Esophagus squamous epithelium (tissue), 5 donors: ENCODE measurements at regions not wholly inside any gene's neighbourhood (a gene's known extent, or its start where the extent isn't known, plus 50 kb on each side); places are given as distances from the start of the nearest gene placed in this dataset.

Source experiments
- DNase-seq: peaks from one replicate; lab custom pipeline; 2025; lab: John Stamatoyannopoulos, UW
- H3K27ac ChIP-seq, 4 donors: fragments of 200-600 bp; sonication (generic); one replicate each; pipeline ENCODE4 v1.5.1; 2016 to 2019; ENCODE audit warnings: mild to moderate bottlenecking in 1 of 4
- H3K27me3 ChIP-seq, 4 donors: fragments of 200-600 bp; sonication (generic); 1 replicate in 3 of 4; 2 replicates in 1 of 4; pipeline versions ENCODE4 v1.5.1 to v1.6.0; 2017 to 2021; ENCODE audit warnings: antibody characterized with exemption in 1 of 4
- H3K36me3 ChIP-seq, 3 donors: fragments of 200-600 bp; sonication (generic); one replicate each; pipeline ENCODE4 v1.5.1; 2016 to 2019
- H3K4me1 ChIP-seq, 3 donors: fragments of 200-600 bp; sonication (generic); one replicate each; pipeline ENCODE4 v1.5.1; 2017 to 2019
- H3K4me3 ChIP-seq, 4 donors: fragments of 200-600 bp; sonication (generic); 1 replicate in 3 of 4; 2 replicates in 1 of 4; pipeline ENCODE4 v1.5.1; 2016 to 2019; ENCODE audit warnings: mild to moderate bottlenecking in 2 of 4, moderate library complexity in 1 of 4
- H3K9me3 ChIP-seq, 3 donors: fragments of 200-600 bp; sonication (generic); one replicate each; pipeline ENCODE4 v1.5.1; 2016 to 2019
- CTCF ChIP-seq, 6 experiments: fragments of 450-650 bp in 4 of 6; fragments of 200-600 bp in 2 of 6; sonication (generic) in 2 of 6; IDR thresholded peaks; one replicate each; pipeline ENCODE4 v1.5.1; 2016 to 2019; ENCODE audit warnings: antibody characterized with exemption in 6 of 6, mild to moderate bottlenecking in 4 of 6, moderate library complexity in 4 of 6
- POLR2A ChIP-seq, 4 donors: fragments of 450-650 bp; IDR thresholded peaks; one replicate each; pipeline ENCODE4 v1.6.1; 2017; ENCODE audit warnings: antibody characterized with exemption in 4 of 4, mild to moderate bottlenecking in 4 of 4, moderate library complexity in 3 of 4
- WGBS, 2 donors: methylation state at CpG; one replicate each; pipeline ENCODE4 v1.1.5; 2018; 5-methylcytosine and 5-hydroxymethylcytosine counted together
- intact Hi-C: fragments of 100-400 bp; cut with DNase I; formaldehyde crosslinking; loops from one replicate; pipeline ENCODE4 v1.15.0; 2022
- donor health status: DM: yes; HTN: yes; CAD: no.

- Histone ChIP-seq H3K4me1 (peaks cover 0 to 21% (median 0%) of the 10 kb centered on the region in 3 donors), H3K4me3 (no peak overlapping the region), H3K27ac (no peak overlapping the region), H3K27me3 (no peaks in the 10 kb centered on the region), H3K9me3 (no peaks in the 10 kb centered on the region), H3K36me3 (no peaks in the 10 kb centered on the region)
- TF ChIP-seq CTCF (IDR thresholded peaks at IDR 0.05) (no peak), POLR2A (IDR thresholded peaks at IDR 0.05) (no peak)
- intact Hi-C loops: no loop called here
- no peak for DNase-seq
Measured at GRCh38 chr5:125581311-125581710, 834.9 kb upstream of the ZNF608 start.

DNA sequence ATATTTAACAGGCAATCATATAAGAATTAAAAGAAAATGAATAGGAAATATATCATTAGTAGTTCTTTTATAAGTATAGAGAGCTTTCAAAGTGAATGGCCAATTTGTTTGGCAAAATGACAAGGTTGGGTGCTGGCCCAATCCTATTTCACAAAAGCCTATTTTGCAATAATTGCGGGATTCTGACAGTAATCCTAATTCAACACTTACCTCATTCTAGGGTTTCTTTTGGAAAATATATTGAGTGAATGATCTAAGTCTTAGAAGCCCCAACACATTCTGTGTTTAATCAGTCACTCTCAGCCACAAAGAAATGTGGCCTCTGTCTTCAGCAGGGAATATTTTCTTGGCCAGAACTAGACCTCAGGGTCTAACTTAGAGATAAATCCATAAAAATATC lies 835.9 kb upstream of the ZNF608 start:
- no peak overlapping the region for H3K27ac ChIP-seq
- H3K27me3 ChIP-seq: no peaks in the 10 kb centered on the region
- no peaks in the 10 kb centered on the region for H3K36me3 ChIP-seq
- TF ChIP-seq CTCF (IDR thresholded peaks at IDR 0.05) (no peak), POLR2A (IDR thresholded peaks at IDR 0.05) (no peak)
- no peak for DNase-seq
- WGBS, 2 donors: 11 to 15% methylated on average over 1 of the region's 1 CpG
- peaks cover 0 to 21% (median 0%) of the 10 kb centered on the region in 3 donors for H3K4me1 ChIP-seq
- intact Hi-C loops: no loop called here
- no peaks in the 10 kb centered on the region for H3K9me3 ChIP-seq
- H3K4me3 ChIP-seq: no peak overlapping the region

GRCh38 chr5:125583321-125584139 lies 837.1 kb upstream of the ZNF608 start:
- no peaks in the 10 kb centered on the region for H3K9me3 ChIP-seq
- WGBS, 2 donors: 38 to 60% methylated on average over 11 of the region's 11 CpGs
- no peak for DNase-seq
- no peaks in the 10 kb centered on the region for H3K27me3 ChIP-seq
- intact Hi-C loops: no loop called here
- peaks cover 0 to 21% (median 0%) of the 10 kb centered on the region in 3 donors for H3K4me1 ChIP-seq
- TF ChIP-seq CTCF (IDR thresholded peaks at IDR 0.05): no peak
- no peak for TF ChIP-seq POLR2A (IDR thresholded peaks at IDR 0.05)
- peak overlapping the region in 3 of 4 donors; percentile 34 to 67 (median 56) for H3K27ac ChIP-seq
- no peaks in the 10 kb centered on the region for H3K36me3 ChIP-seq
- H3K4me3 ChIP-seq: no peak overlapping the region

DNA sequence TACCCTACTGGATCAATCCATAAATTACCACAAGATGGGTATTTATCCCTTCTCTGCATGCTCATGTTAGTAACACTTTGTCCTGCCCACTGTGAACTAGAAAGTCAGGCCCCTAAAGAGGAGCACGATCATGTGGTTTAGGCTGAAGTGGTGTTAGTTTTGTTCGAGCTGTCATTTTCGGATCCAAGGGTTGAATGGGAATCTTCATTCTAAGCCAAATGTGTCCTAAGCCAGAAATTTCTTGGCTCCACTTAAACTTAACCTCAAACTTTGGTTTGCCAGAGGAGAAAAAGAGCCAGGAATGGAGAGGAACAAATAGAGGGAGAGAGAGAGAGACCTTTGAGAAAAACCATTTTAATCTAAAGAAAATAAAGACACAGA lies 837.7 kb upstream of the ZNF608 start:
- Histone ChIP-seq H3K36me3 (no peaks in the 10 kb centered on the region), H3K27ac (peak overlapping the region in 3 of 4 donors; percentile 34 to 67 (median 56)), H3K4me3 (no peak overlapping the region), H3K27me3 (no peaks in the 10 kb centered on the region), H3K4me1 (peaks cover 0 to 21% (median 0%) of the 10 kb centered on the region in 3 donors), H3K9me3 (no peaks in the 10 kb centered on the region)
- intact Hi-C loops: no loop called here
- TF ChIP-seq POLR2A (IDR thresholded peaks at IDR 0.05) (no peak), CTCF (IDR thresholded peaks at IDR 0.05) (no peak)
- 49 to 51% methylated on average over 3 of the region's 3 CpGs for WGBS, 2 donors
- no peak for DNase-seq

DNA sequence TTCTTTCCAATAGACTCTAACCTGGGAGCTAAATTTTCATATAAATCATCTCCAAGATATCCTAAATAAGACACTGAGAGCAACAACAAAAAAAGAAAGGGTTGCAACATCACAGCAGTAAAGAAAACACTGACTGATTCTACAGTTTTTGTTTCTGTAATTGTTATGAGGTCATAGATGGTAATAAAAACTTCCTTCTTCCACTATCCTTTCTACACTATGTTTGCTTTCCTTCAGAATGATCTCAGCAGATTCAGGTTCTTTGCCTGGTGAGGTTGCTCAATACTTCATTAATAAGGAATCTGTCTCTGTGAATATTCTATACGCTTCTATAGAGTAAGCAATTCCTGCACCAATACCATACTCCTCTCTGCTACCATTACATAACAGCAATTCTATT lies 835.6 kb upstream of the GRAMD2B start:
- intact Hi-C loops: no loop called here
- no peak for DNase-seq
- TF ChIP-seq POLR2A (IDR thresholded peaks at IDR 0.05): no peak
- 79 to 100% methylated on average over 1 of the region's 1 CpG for WGBS, 2 donors
- Histone ChIP-seq H3K9me3 (no peaks in the 10 kb centered on the region), H3K27me3 (no peaks in the 10 kb centered on the region), H3K4me3 (no peak overlapping the region), H3K36me3 (no peaks in the 10 kb centered on the region), H3K27ac (no peak overlapping the region), H3K4me1 (peaks cover 0 to 15% (median 0%) of the 10 kb centered on the region in 3 donors)
